Upper lobe of left lung (tissue), 4 donors: ENCODE measurements at regions not wholly inside any gene's neighbourhood (a gene's known extent, or its start where the extent isn't known, plus 50 kb on each side); places are given as distances from the start of the nearest gene placed in this dataset.

ENCODE experiments used
- EP300 ChIP-seq, 4 donors: sonication (generic); formaldehyde crosslinking; IDR thresholded peaks; one replicate each; pipeline ENCODE4 v1.5.1; 2017; ENCODE audit warnings: antibody characterized with exemption in 4 of 4, control low read depth in 2 of 4
- POLR2A ChIP-seq, 4 donors: fragments of 450-650 bp; IDR thresholded peaks; one replicate each; pipeline ENCODE4 v1.5.1; 2016 to 2017; ENCODE audit warnings: antibody characterized with exemption in 4 of 4, mild to moderate bottlenecking in 2 of 4
- POLR2AphosphoS5 ChIP-seq, 2 donors: sonication (generic); formaldehyde crosslinking; IDR thresholded peaks; one replicate each; pipeline ENCODE4 v1.5.1; 2017; ENCODE audit warnings: antibody characterized with exemption in 2 of 2

- TF ChIP-seq EP300 (IDR thresholded peaks at IDR 0.05) (no peak), POLR2A (IDR thresholded peaks at IDR 0.05) (no peak), POLR2AphosphoS5 (IDR thresholded peaks at IDR 0.05) (no peak)
These were observed 74.5 kb upstream of the METRNL start for GRCh38 chr17:83004791-83005380.
